ENCODE measurements at regions not wholly inside any gene's neighbourhood (a gene's known extent, or its start where the extent isn't known, plus 50 kb on each side); places are given as distances from the start of the nearest gene placed in this dataset.

DNA sequence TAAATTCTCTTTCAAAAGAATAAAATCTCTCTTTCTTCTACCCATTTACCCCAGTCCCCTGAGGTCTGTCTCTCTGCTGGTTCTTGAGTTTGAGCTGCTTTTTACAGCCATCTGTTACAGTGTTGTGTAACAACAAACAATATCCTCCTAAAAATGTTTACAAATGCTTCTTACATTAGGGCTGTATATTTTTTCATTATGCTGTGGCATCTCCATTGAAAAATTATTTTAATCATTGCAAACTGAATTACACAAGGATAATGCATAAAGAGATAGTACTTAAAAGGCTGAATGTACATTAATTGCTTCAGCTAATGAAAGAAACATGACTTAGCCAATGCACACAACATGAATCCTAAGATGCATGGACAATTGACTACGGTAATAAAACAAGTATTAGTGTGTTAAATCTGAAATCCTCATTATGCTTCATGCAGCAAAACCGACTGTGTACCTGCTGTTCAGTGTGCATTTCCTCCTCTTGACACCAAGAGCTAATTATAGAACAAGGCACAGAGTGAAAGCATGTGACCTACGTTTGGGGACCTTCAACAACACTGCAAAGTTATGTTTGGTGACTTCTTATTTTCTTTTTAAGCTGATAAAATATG is 181.7 kb upstream of the RHOBTB1 start:
- no peak for DNase-seq (ENCODE audit: low read depth in 1 of 2, low spot score in 2 of 2)
- no peak overlapping the region for H3K27ac ChIP-seq
- no peaks in the 10 kb centered on the region for H3K27me3 ChIP-seq (replicated peaks)
- no peaks in the 10 kb centered on the region for H3K4me1 ChIP-seq (replicated peaks)
- no peaks in the 10 kb centered on the region for H3K9me3 ChIP-seq (replicated peaks)
- H3K36me3 ChIP-seq = no peaks in the 10 kb centered on the region
- no peak overlapping the region for H3K4me3 ChIP-seq

DNA sequence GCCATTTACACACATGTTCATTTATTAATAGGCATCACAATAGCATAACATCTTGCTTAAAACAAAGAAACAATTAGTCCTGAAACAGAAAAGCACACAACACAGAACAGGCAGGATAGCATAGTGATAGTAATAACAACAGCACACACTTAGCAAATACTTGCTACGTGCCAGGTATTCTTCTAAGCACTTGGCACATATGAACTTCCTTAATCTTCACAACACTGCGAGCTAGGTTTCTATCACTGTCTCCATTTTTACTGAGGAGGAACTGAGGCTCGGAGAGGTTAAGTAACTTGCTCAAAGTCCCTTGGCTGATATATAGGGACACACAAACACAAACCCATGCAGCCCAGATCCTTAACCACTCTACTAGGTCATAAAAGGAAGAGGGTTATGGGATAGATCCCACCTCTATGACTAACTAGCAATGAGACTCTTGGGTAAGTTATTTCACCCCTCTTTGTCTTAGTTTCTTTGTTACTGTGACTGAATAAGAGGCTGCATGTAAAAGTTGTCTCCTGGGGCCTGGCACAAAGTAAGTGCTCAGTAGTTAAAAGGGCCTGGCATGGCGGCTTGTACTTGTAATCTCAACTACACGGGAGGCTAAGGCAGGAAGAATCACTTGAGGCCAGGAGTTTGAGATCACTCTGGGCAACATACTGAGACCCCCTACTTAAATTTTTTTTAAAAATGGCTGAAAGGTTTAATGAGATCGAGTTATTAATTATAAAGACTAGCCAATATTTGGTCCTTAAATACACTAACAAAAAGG is 181.0 kb upstream of the RHOBTB1 start:
- Histone ChIP-seq H3K27ac (no peak overlapping the region), H3K9me3 (replicated peaks) (no peaks in the 10 kb centered on the region), H3K36me3 (no peaks in the 10 kb centered on the region), H3K4me1 (replicated peaks) (no peaks in the 10 kb centered on the region), H3K4me3 (no peak overlapping the region), H3K27me3 (replicated peaks) (no peaks in the 10 kb centered on the region)
- DNase-seq (ENCODE audit: low read depth in 1 of 2, low spot score in 2 of 2) = no peak

DNA sequence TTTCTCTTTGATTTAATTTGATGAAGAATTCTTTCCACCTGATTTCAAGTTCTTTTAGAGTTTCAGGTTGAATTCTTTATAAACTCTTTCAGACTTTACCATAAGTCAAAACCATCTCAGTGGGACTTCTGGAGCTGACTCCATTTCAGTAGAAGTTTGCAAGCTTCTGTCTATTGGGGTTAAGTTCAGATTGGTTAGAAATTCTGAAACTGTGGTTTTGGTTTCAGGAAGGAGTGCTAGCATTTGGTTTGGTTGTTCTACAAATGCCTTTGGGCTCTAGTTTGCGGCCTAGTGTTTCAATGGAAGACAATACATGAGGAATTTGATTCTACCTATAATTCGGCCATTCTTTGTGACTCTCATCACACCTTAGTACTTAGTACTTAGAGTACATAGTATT is 176.8 kb upstream of the RHOBTB1 start:
- no peak for DNase-seq (ENCODE audit: low read depth in 1 of 2, low spot score in 2 of 2)
- H3K4me1 ChIP-seq (replicated peaks) = no peaks in the 10 kb centered on the region
- H3K27ac ChIP-seq = no peak overlapping the region
- no peaks in the 10 kb centered on the region for H3K27me3 ChIP-seq (replicated peaks)
- no peaks in the 10 kb centered on the region; the same call in 1 of the 2 replicates for H3K9me3 ChIP-seq (replicated peaks)
- H3K36me3 ChIP-seq = no peaks in the 10 kb centered on the region
- H3K4me3 ChIP-seq = no peak overlapping the region

DNA sequence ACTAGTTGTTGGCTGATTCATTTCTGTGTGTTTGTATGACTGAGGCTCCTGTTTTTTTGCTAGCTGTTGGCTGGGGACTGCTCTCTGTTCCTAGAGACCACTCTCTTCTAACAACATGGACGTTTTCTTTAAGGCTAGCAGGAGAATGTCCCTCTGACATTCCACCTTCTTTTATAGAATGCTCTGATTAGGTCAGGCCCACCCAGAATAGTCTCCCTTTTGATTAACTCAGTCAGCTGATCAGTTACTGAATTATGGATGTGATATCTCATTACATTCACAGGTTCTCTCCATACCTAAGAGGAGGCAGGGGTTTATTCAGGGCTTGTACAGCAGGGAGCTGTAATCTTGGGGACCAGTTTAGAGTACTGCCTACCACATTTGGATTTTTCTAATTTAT is 175.6 kb upstream of the RHOBTB1 start:
- no peak overlapping the region for H3K27ac ChIP-seq
- no peaks in the 10 kb centered on the region for H3K4me1 ChIP-seq (replicated peaks)

GRCh38 chr10:61115897-61116296 is 171.9 kb upstream of the RHOBTB1 start:
- DNase-seq (ENCODE audit: low read depth in 1 of 2, low spot score in 2 of 2) = no peak
- Histone ChIP-seq H3K36me3 (no peaks in the 10 kb centered on the region), H3K4me3 (no peak overlapping the region), H3K27ac (no peak overlapping the region), H3K4me1 (replicated peaks) (peaks cover 6% of the 10 kb centered on the region), H3K9me3 (replicated peaks) (no peaks in the 10 kb centered on the region; the same call in 1 of the 2 replicates), H3K27me3 (replicated peaks) (no peaks in the 10 kb centered on the region)

More for the DNA sequence above, 175.6 kb upstream of the RHOBTB1 start:
- no peak overlapping the region for H3K4me3 ChIP-seq
- no peaks in the 10 kb centered on the region for H3K36me3 ChIP-seq
- DNase-seq (ENCODE audit: low read depth in 1 of 2, low spot score in 2 of 2) = no peak
- no peaks in the 10 kb centered on the region for H3K27me3 ChIP-seq (replicated peaks)
- no peaks in the 10 kb centered on the region; the same call in 1 of the 2 replicates for H3K9me3 ChIP-seq (replicated peaks)

GRCh38 chr10:61112771-61113170 is 168.8 kb upstream of the RHOBTB1 start:
- Histone ChIP-seq H3K4me3 (no peak overlapping the region), H3K4me1 (replicated peaks) (peaks cover 22% of the 10 kb centered on the region), H3K9me3 (replicated peaks) (no peaks in the 10 kb centered on the region), H3K36me3 (no peaks in the 10 kb centered on the region), H3K27me3 (replicated peaks) (no peaks in the 10 kb centered on the region), H3K27ac (no peak overlapping the region)
- DNase-seq (ENCODE audit: low read depth in 1 of 2, low spot score in 2 of 2) = no peak

DNA sequence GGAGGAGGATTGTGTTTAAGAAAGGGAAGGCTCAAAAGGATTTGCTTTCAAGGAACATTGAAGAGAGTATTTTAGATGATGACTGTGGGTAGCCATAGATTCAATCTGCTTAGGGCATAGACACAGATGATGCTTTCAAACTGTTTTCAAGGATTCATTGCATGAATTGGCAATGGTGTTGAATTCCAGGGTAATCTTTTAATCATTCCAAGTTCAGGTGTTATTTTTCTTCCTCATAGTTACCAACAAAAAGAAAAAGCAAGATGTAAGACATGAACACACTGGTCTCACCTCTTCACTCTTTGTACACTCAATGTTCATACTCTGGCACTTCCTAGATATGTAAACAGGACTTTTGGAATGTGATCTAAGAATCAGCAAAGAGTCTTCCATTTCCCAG is 167.0 kb upstream of the RHOBTB1 start:
- peak overlapping the region; percentile 33 for H3K27ac ChIP-seq
- no peak for DNase-seq (ENCODE audit: low read depth in 1 of 2, low spot score in 2 of 2)
- H3K9me3 ChIP-seq (replicated peaks) = no peaks in the 10 kb centered on the region
- H3K4me1 ChIP-seq (replicated peaks) = peaks cover 22% of the 10 kb centered on the region
- no peaks in the 10 kb centered on the region for H3K27me3 ChIP-seq (replicated peaks)
- no peak overlapping the region for H3K4me3 ChIP-seq
- no peaks in the 10 kb centered on the region for H3K36me3 ChIP-seq

- peaks cover 22% of the 10 kb centered on the region for H3K4me1 ChIP-seq (replicated peaks)
- H3K27ac ChIP-seq = peak overlapping the region; percentile 46
- DNase-seq (ENCODE audit: low read depth in 1 of 2, low spot score in 2 of 2) = peak in 1 of 2 experiments; percentile 84
- no peaks in the 10 kb centered on the region for H3K36me3 ChIP-seq
- no peaks in the 10 kb centered on the region for H3K27me3 ChIP-seq (replicated peaks)
- H3K4me3 ChIP-seq = no peak overlapping the region
- H3K9me3 ChIP-seq (replicated peaks) = no peaks in the 10 kb centered on the region
Observed at GRCh38 chr10:61110188-61110844, 166.3 kb upstream of the RHOBTB1 start.

DNA sequence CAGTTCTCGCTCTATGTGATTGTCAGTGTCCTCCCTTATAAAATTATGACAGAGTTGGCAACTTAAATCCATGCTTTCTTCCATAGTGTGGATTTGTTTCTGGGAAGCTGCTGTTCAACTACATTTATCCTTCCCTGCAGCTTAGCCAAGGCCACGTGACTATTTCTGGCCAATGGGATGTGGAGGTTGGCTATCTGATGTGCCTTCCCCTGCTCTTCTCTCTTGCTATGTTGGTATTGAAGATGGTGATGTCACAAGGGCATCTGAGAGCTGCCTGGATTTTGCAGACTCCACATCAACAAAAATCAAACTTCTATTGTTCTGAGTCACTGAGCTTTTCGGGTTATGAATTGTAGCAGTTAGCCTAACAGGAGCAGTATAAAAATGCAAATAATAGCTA is 164.9 kb upstream of the RHOBTB1 start:
- peaks cover 22% of the 10 kb centered on the region for H3K4me1 ChIP-seq (replicated peaks)
- H3K27me3 ChIP-seq (replicated peaks) = no peaks in the 10 kb centered on the region
- H3K4me3 ChIP-seq = no peak overlapping the region
- H3K36me3 ChIP-seq = no peaks in the 10 kb centered on the region
- peak in 1 of 2 experiments; percentile 12 for DNase-seq (ENCODE audit: low read depth in 1 of 2, low spot score in 2 of 2)
- no peaks in the 10 kb centered on the region for H3K9me3 ChIP-seq (replicated peaks)
- no peak overlapping the region for H3K27ac ChIP-seq

GRCh38 chr10:61100887-61101286 is 156.9 kb upstream of the RHOBTB1 start:
- no peak for DNase-seq (ENCODE audit: low read depth in 1 of 2, low spot score in 2 of 2)
- no peak overlapping the region for H3K4me3 ChIP-seq
- H3K27me3 ChIP-seq (replicated peaks) = peaks cover 3% of the 10 kb centered on the region; the same call in 1 of the 2 replicates
- no peak overlapping the region for H3K27ac ChIP-seq
- no peaks in the 10 kb centered on the region for H3K36me3 ChIP-seq
- no peaks in the 10 kb centered on the region for H3K9me3 ChIP-seq (replicated peaks)
- H3K4me1 ChIP-seq (replicated peaks) = peaks cover 5% of the 10 kb centered on the region

- Histone ChIP-seq H3K4me3 (no peak overlapping the region), H3K9me3 (replicated peaks) (no peaks in the 10 kb centered on the region), H3K27me3 (replicated peaks) (peaks cover 3% of the 10 kb centered on the region; the same call in 1 of the 2 replicates), H3K36me3 (no peaks in the 10 kb centered on the region), H3K4me1 (replicated peaks) (peaks cover 10% of the 10 kb centered on the region), H3K27ac (no peak overlapping the region)
- no peak for DNase-seq (ENCODE audit: low read depth in 1 of 2, low spot score in 2 of 2)
Observed at GRCh38 chr10:61099756-61100155, 155.8 kb upstream of the RHOBTB1 start.

DNA sequence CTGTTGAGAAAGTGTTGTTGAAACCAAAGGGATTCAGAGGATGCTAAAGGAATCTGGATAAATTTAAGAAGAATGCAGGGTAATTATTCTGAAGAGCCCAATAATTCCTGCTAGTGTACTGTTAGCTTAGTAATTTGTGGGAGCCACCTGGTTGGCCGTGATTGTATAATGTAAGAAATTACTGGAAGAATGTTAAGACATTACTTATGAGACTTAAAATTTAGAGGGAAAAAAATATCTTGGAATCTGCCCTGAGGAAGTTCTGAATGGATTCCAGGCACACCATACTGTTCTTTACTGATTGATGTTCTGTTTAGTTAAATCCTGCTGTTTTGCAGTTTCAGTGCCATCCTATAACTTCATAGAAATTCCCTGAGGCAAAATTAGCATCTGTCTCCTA is 155.0 kb upstream of the RHOBTB1 start:
- no peaks in the 10 kb centered on the region for H3K9me3 ChIP-seq (replicated peaks)
- H3K4me3 ChIP-seq = no peak overlapping the region
- DNase-seq (ENCODE audit: low read depth in 1 of 2, low spot score in 2 of 2) = no peak
- H3K4me1 ChIP-seq (replicated peaks) = peaks cover 10% of the 10 kb centered on the region
- no peak overlapping the region for H3K27ac ChIP-seq
- peaks cover 3% of the 10 kb centered on the region; the same call in 1 of the 2 replicates for H3K27me3 ChIP-seq (replicated peaks)
- no peaks in the 10 kb centered on the region for H3K36me3 ChIP-seq

DNA sequence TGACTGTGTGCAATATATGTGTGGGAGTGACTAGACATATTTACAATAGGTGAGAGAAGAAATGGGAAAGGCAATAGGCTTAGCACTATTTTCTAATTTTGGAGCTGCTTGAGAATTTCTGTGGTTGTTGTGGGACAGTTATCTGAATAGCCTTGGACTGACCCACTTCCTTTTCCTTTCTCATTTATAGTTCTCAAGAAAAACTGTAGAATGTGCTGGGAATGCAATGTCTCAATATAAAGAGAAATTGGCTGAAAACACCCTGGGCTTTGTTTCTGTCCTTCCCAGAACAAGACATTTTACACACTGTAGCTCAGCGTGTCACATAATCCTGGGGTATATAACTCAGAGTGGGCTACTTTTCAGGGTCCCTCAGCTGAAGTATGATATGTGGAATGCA is 153.0 kb upstream of the RHOBTB1 start:
- no peak overlapping the region for H3K27ac ChIP-seq
- H3K36me3 ChIP-seq = no peaks in the 10 kb centered on the region
- no peak for DNase-seq (ENCODE audit: low read depth in 1 of 2, low spot score in 2 of 2)
- H3K4me1 ChIP-seq (replicated peaks) = peaks cover 10% of the 10 kb centered on the region
- H3K4me3 ChIP-seq = no peak overlapping the region
- H3K27me3 ChIP-seq (replicated peaks) = peaks cover 3% of the 10 kb centered on the region; the same call in 1 of the 2 replicates
- no peaks in the 10 kb centered on the region for H3K9me3 ChIP-seq (replicated peaks)

DNA sequence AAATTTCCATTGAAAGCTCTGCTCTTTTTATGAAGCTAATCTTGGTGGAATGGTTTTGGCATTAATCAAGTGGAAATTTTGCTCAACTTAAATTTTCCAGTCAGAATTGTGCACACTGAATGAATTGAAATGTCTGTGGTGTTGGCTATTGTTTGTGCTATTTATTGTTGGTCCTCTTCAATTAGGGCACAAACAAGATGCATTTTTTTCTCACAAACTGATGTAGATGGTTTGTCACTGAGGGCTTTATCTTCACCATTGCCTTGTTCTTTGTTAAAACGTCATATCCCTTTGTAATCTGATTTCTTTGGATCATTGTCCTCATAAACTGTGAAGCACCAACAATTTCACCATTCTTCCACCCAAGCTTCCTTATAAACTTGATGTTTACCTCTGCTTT is 152.1 kb upstream of the RHOBTB1 start:
- Histone ChIP-seq H3K27ac (no peak overlapping the region; the same call in 1 of the 2 replicates), H3K4me3 (no peak overlapping the region), H3K4me1 (replicated peaks) (peaks cover 10% of the 10 kb centered on the region), H3K36me3 (no peaks in the 10 kb centered on the region), H3K9me3 (replicated peaks) (no peaks in the 10 kb centered on the region), H3K27me3 (replicated peaks) (peaks cover 3% of the 10 kb centered on the region; the same call in 1 of the 2 replicates)
- DNase-seq (ENCODE audit: low read depth in 1 of 2, low spot score in 2 of 2) = no peak
